Sigmoid colon (tissue), 3 donors: ENCODE measurements at regions not wholly inside any gene's neighbourhood (a gene's known extent, or its start where the extent isn't known, plus 50 kb on each side); places are given as distances from the start of the nearest gene placed in this dataset.

Source experiments
- POLR2A ChIP-seq, 2 donors: fragments of 450-650 bp; IDR thresholded peaks; one replicate each; pipeline ENCODE4 v1.6.1; 2016; ENCODE audit warnings: antibody characterized with exemption in 2 of 2, mild to moderate bottlenecking in 2 of 2, moderate library complexity in 2 of 2
- TF ChIP-seq, protein P1 (sequence below), 4 experiments: fragments of 450-650 bp in 3 of 4; fragments of 200-600 bp in 1 of 4; IDR thresholded peaks; one replicate each; pipeline ENCODE4 v1.5.1; 2016 to 2019; ENCODE audit warnings: antibody characterized with exemption in 4 of 4, mild to moderate bottlenecking in 3 of 4, moderate library complexity in 2 of 4

- TF ChIP-seq, protein P1, sequence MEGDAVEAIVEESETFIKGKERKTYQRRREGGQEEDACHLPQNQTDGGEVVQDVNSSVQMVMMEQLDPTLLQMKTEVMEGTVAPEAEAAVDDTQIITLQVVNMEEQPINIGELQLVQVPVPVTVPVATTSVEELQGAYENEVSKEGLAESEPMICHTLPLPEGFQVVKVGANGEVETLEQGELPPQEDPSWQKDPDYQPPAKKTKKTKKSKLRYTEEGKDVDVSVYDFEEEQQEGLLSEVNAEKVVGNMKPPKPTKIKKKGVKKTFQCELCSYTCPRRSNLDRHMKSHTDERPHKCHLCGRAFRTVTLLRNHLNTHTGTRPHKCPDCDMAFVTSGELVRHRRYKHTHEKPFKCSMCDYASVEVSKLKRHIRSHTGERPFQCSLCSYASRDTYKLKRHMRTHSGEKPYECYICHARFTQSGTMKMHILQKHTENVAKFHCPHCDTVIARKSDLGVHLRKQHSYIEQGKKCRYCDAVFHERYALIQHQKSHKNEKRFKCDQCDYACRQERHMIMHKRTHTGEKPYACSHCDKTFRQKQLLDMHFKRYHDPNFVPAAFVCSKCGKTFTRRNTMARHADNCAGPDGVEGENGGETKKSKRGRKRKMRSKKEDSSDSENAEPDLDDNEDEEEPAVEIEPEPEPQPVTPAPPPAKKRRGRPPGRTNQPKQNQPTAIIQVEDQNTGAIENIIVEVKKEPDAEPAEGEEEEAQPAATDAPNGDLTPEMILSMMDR (IDR thresholded peaks at IDR 0.05): peak; percentile 33 to 77 (median 74)
- TF ChIP-seq POLR2A (IDR thresholded peaks at IDR 0.05): no peak
These were observed 220.3 kb upstream of the CXCL13 start for GRCh38 chr4:77385124-77385969.
